Activated CD8-positive, alpha-beta T cell treated with anti-CD3 and anti-CD28 coated beads, Interleukin-2, amount 10 ng/mL, durations not matched to agents 7 days and 5 days (primary cell): ENCODE measurements at regions not wholly inside any gene's neighbourhood (a gene's known extent, or its start where the extent isn't known, plus 50 kb on each side); places are given as distances from the start of the nearest gene placed in this dataset.
A peak's percentile ranks its signal among the peaks of the same experiment; 100 is the strongest.

Source experiments
- ATAC-seq: fragments of 150-1000 bp; cut with Tn5 transposase; one replicate; pipeline ENCODE4 v1.10.0; 2021; ENCODE audit warnings: moderate library complexity
- CTCF ChIA-PET: fragments of 350-600 bp; sonication (Branson Sonifier 250); formaldehyde crosslinking; loops from one replicate; lab custom pipeline; 2021; ENCODE audit warnings: antibody characterized with exemption; lab: Charles Lee
- POLR2A ChIA-PET: fragments of 350-600 bp; sonication (Branson Sonifier 250); formaldehyde crosslinking; loops from one replicate; lab custom pipeline; 2021; ENCODE audit warnings: antibody characterized with exemption; lab: Charles Lee
- DNase-seq: peaks from one replicate; pipeline ENCODE4 v3.0.0-alpha.2; 2020
- H3K27ac Mint-ChIP-seq: one replicate; pipeline ENCODE4 v1.8.0; 2021; ENCODE audit warnings: mild to moderate bottlenecking, mixed read lengths
- H3K27me3 Mint-ChIP-seq: one replicate; pipeline ENCODE4 v1.8.0; 2021; ENCODE audit warnings: low read depth, mixed read lengths
- H3K36me3 Mint-ChIP-seq: one replicate; pipeline ENCODE4 v1.8.0; 2021; ENCODE audit warnings: low read depth, mixed read lengths
- H3K4me1 Mint-ChIP-seq: one replicate; pipeline ENCODE4 v1.8.0; 2021; ENCODE audit warnings: low read depth, mixed read lengths
- H3K4me3 Mint-ChIP-seq: one replicate; pipeline ENCODE4 v1.8.0; 2021; ENCODE audit warnings: mild to moderate bottlenecking, mixed read lengths
- H3K9me3 Mint-ChIP-seq: one replicate; pipeline ENCODE4 v1.8.0; 2022; ENCODE audit warnings: mixed read lengths; ENCODE audit not compliant: insufficient read depth

DNA sequence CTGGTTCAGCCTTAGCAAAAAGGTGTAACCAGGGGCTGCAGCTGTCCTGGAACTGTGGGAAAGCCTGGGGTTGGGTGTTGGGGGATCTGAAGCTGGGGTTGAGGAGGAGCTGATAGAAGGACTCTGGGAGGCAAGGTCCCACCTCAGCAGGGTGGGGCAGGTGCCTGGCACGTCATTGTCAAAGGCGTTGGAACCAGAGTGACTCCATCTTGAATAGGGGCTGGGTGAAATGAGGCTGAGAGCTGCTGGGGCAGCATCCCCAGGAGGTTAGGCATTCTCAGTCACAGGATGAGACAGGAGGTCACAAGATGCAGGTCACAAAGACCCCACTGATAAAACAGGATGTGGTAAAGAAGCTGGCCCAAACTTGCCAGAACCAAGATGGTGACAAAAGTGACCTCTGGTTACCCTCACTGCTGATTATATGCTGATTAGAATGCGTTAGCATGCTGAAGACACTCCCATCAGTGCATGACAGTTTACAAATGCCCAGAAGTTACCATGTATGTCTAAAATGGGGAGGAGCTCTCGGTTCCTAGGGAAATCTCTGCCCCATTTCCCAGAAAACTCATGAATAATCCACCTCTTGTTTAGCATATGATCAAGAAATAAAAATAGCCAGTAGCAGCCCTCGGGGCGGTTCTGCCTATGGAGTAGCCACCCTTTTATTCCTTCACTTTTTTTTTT, 85.4 kb downstream of the IER5 start:
- DNase-seq (no peak), ATAC-seq (no peak)
- peaks cover 2% of the 10 kb centered on the region for H3K36me3 Mint-ChIP-seq
- CTCF ChIA-PET: no interaction called here
- H3K27me3 Mint-ChIP-seq: peaks cover 5% of the 10 kb centered on the region
- peaks cover 6% of the 10 kb centered on the region for H3K4me1 Mint-ChIP-seq
- POLR2A ChIA-PET: no interaction called here
- H3K4me3 Mint-ChIP-seq: no peak overlapping the region
- no peak overlapping the region for H3K27ac Mint-ChIP-seq
- H3K9me3 Mint-ChIP-seq: peaks cover 6% of the 10 kb centered on the region

DNA sequence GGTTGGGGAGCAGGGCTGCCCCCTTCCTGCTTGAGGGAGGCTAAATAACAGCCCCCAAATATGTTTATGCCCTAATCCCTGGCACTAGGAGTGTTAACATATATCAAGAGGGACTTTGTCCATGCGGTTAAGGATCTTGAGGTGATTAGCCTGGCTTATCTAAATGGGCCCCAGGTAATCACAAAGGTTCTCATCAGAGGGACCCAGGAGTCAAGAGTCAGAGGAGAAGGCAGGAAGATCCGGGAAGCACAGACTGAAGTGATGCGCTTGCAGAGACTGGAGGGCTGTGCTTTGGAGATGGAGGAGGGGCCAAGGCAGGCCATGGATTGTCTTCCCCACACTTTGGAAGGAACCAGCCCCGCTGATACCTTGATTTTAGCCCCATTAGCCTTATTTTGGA, 86.4 kb downstream of the IER5 start:
- H3K36me3 Mint-ChIP-seq: peaks cover 2% of the 10 kb centered on the region
- no peak for ATAC-seq
- H3K4me3 Mint-ChIP-seq: no peak overlapping the region
- POLR2A ChIA-PET: no interaction called here
- CTCF ChIA-PET: no interaction called here
- H3K27me3 Mint-ChIP-seq: peaks cover 6% of the 10 kb centered on the region
- peaks cover 6% of the 10 kb centered on the region for H3K9me3 Mint-ChIP-seq
- DNase-seq: no peak
- no peak overlapping the region for H3K27ac Mint-ChIP-seq
- H3K4me1 Mint-ChIP-seq: peaks cover 11% of the 10 kb centered on the region

DNA sequence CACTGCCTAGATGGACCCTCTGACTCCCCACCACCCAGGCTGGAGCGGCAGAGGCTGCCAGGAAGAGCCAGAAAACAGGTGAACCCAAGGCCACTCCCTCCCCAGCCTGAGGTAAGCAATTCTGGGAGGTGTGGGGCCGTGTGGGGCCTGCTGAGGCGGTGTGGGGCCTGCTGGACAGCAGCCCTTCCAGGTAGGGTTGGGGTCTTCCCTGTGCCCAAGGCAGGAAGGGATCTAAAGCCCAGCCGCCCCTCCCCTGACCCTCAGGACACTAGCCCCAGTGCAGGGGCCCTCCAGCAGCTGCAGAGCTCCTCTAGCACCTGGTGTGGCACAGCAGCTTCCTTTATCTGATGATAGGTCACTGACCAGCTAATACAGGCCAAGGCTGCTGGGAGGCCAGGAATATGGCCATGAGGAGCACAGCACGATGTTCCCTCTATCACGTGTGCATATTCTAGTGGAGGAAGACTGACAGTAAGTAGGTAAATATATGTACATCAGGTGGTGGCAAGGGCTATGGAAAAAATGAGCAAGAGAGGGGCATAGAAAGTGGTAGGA, 86.9 kb downstream of the IER5 start:
- DNase-seq (no peak), ATAC-seq (no peak)
- ChIA-PET POLR2A (no interaction called here), CTCF (no interaction called here)
- Mint-ChIP-seq H3K27me3 (peaks cover 11% of the 10 kb centered on the region), H3K36me3 (peaks cover 2% of the 10 kb centered on the region), H3K4me1 (peaks cover 17% of the 10 kb centered on the region), H3K9me3 (peaks cover 6% of the 10 kb centered on the region), H3K27ac (no peak overlapping the region), H3K4me3 (no peak overlapping the region)

DNA sequence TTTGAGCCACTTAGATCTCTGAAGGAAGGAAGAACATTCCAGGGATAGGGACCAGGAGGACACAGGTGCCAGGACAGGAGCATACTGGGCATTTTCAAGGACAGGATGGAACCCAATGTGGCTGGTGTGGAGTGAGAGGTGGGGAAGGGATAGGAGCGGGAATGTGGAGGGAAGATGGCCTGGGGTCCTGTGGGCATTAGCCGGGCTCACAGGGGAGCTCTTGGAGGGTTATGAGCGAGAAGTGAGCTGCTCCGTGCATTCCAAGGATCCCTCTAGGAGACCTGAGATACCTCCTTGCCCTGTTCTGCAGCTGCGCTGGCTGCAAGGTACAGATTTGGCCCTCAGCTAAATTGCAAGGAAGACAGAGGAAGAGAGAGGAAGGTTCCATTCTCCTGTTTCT, 87.5 kb downstream of the IER5 start:
- ChIA-PET CTCF (no interaction called here), POLR2A (no interaction called here)
- Mint-ChIP-seq H3K36me3 (peaks cover 2% of the 10 kb centered on the region), H3K4me1 (peaks cover 17% of the 10 kb centered on the region), H3K27ac (no peak overlapping the region), H3K9me3 (peaks cover 6% of the 10 kb centered on the region), H3K27me3 (peaks cover 11% of the 10 kb centered on the region), H3K4me3 (no peak overlapping the region)
- DNase-seq (no peak), ATAC-seq (no peak)

DNA sequence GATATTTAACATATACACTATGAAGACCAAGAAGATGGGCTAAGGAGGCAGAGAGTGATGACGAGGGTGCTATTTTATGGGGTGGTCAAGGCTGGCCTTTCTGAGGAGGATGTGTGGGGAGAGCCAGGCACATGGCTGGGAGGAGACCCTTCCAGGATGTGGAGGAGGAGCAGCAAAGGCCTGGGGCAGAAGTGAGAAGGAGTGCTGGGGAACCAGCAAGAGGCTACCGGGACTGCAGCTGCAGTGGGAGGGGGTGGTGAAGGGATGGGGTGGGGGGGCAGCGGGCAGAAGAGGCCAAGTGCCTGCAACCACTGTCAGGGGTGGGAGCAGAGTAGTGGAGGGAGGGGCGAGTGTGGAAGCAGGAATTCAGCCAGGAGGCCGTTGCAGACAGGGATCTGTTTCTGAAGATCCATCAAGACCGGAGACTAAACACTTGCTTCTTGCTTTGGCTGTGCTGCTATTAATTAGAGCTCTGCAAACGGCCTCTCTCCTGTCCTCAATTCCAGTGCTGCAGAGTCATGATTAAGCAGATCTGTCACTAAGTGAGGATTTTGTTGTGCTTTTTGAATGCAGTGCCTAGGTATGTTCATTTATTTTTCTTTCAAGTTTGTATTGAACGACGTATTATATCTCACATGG, 89.9 kb downstream of the IER5 start:
- no peak overlapping the region for H3K27ac Mint-ChIP-seq
- H3K4me3 Mint-ChIP-seq: no peak overlapping the region
- peaks cover 9% of the 10 kb centered on the region for H3K27me3 Mint-ChIP-seq
- no peak for DNase-seq
- CTCF ChIA-PET: no interaction called here
- H3K36me3 Mint-ChIP-seq: no peaks in the 10 kb centered on the region
- peaks cover under 1% of the 10 kb centered on the region for H3K9me3 Mint-ChIP-seq
- POLR2A ChIA-PET: no interaction called here
- peaks cover 16% of the 10 kb centered on the region for H3K4me1 Mint-ChIP-seq
- no peak for ATAC-seq

DNA sequence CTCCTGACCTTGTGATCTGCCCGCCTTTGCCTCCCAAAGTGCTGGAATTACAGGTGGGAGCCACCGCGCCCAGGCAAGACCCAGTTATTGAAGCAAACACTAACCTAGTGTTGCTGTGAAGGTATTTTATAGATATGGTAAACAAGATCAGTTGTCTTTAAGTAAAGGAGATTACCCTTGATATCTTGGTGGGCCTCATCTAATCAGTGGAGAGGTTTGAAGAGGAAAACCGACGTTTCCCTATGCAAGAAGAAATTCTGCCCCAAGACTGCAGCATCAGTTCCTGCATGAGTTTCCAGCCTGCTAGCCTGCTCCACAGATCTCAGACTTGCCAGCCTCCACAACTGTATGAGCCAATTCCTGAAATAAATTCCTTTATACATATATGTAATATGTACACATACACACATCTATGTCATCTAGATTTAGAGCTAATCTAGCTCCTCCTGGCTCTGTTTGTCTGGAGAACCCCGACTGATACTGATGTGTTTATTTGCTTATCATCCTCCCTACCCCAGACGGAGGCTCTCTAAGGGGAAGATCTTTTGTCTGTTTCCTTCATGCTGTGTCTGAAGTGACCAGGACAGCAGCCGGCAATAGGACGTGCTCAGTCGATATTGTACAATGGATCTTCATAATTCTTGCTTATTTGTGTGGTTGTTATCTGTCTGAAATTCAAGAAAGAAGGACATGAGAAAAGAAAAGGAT, 90.9 kb downstream of the IER5 start:
- DNase-seq (no peak), ATAC-seq (no peak)
- Mint-ChIP-seq H3K4me3 (no peak overlapping the region), H3K27me3 (peaks cover 15% of the 10 kb centered on the region), H3K9me3 (no peaks in the 10 kb centered on the region), H3K27ac (no peak overlapping the region), H3K4me1 (peaks cover 11% of the 10 kb centered on the region), H3K36me3 (no peaks in the 10 kb centered on the region)
- ChIA-PET POLR2A (no interaction called here), CTCF (interaction anchor here (1.0 to 3.0 kb wide), 3 partner anchors 10 to 251 kb away, joined by 7 to 9 read pairs (median 8); no protein-coding TSS in a partner anchor)

DNA sequence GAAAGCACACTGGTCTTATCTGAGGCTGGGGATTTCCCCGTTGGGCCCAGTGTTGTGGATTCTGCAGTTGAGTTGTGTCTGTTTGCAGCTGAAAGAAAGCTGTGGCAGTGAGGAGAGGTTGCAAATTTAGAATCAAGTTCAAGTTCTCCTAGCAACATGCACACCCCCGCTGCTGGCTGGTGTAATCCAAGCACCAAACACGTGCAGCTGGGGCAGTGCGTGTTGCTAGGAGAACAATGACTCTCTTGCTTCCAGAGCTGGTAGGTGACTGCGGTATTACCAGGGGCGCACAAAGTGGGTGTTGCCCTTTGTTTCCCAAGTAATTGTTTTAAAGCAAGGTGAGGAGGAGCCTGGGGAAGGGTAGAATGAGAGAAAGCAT, 91.5 kb downstream of the IER5 start:
- peak; percentile 72 for ATAC-seq
- Mint-ChIP-seq H3K4me3 (no peak overlapping the region), H3K4me1 (peaks cover 11% of the 10 kb centered on the region), H3K36me3 (no peaks in the 10 kb centered on the region), H3K27ac (peak overlapping the region; percentile 25), H3K27me3 (peaks cover 17% of the 10 kb centered on the region), H3K9me3 (no peaks in the 10 kb centered on the region)
- CTCF ChIA-PET: interaction anchor here (1.0 to 3.0 kb wide), 3 partner anchors 10 to 251 kb away, joined by 7 to 9 read pairs (median 8); no protein-coding TSS in a partner anchor
- POLR2A ChIA-PET: no interaction called here
- DNase-seq: peak; percentile 38

DNA sequence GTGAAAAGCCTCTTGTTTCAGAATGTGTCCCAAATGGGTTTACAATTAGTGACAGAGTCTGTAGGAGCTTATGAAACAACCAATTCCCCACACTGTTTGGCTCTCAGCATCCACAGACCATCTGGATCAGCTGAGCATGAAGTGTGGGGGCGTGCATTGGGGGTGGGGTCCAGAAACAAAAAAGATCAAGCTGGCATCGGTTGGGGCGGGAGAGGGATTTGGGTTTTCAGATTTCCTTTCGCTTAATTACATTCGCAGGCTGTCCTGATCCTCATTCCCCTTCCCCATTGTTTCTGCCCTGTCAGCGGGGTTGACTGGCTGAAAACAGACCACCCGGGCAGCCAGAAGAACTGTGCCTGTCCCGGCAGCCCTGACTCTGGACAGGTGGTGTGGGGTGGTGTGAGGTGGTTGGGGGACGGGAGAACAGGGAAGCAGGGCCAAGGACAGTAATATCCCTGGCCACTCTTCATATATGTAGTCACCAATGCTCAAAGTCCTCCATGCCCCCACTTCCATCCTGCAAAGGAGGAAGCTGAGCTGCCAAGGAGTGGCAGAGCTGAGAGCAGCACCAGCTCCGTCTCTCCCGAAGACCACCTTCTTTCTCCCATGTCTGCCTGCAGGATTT, 92.0 kb downstream of the IER5 start:
- ChIA-PET CTCF (interaction anchor here (0.6 to 3.0 kb wide), 4 partner anchors 9 to 250 kb away, joined by 3 to 9 read pairs (median 8); no protein-coding TSS in a partner anchor), POLR2A (no interaction called here)
- DNase-seq: no peak
- Mint-ChIP-seq H3K36me3 (no peaks in the 10 kb centered on the region), H3K9me3 (no peaks in the 10 kb centered on the region), H3K4me3 (no peak overlapping the region), H3K27me3 (peaks cover 21% of the 10 kb centered on the region), H3K27ac (peak overlapping the region; percentile 25), H3K4me1 (peaks cover 11% of the 10 kb centered on the region)
- ATAC-seq: no peak

DNA sequence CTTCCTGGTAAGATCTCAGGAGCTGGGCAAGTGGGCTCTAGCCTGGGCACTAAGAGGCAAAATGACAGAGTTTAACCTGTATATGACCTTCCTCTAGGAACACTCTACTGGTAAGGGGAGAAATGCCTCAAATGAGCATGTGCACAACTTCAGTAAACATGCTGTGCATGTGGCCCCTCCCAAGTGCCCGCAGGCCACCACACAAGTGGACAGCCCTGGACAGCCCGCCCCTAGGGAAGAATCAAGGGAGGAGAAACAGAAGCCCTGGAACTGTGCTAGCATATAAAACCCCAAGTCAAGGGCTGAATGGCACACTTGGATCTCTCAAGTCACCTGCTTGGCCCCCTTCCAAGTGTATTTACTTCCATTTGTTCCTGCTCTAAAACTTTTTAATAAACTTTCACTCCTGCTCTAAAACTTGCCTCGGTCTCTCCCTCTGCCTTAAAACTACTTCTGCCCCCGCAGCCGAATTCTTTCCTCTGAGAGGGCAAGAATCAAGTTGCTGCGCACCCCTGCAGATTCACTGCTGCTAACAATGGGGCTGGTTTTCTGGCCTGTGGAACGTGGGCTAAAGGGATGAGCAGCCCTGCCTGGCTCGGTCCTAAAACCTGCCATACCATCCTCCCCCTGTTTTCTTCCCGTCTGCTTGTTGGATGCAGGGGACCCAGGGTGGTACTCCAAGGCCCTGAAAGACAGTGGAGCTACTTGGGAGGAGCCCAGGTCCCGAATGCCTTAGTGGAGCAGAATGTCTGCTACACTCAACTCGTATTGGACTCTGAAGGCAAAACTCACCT, 93.5 kb downstream of the IER5 start:
- Mint-ChIP-seq H3K4me3 (no peak overlapping the region), H3K27ac (no peak overlapping the region), H3K4me1 (peaks cover 11% of the 10 kb centered on the region), H3K27me3 (peaks cover 23% of the 10 kb centered on the region), H3K9me3 (no peaks in the 10 kb centered on the region), H3K36me3 (no peaks in the 10 kb centered on the region)
- no peak for ATAC-seq
- no peak for DNase-seq
- CTCF ChIA-PET: interaction anchor here (3.0 kb wide), 1 partner anchor 243 kb away, joined by 9 read pairs; no protein-coding TSS in a partner anchor
- POLR2A ChIA-PET: no interaction called here

DNA sequence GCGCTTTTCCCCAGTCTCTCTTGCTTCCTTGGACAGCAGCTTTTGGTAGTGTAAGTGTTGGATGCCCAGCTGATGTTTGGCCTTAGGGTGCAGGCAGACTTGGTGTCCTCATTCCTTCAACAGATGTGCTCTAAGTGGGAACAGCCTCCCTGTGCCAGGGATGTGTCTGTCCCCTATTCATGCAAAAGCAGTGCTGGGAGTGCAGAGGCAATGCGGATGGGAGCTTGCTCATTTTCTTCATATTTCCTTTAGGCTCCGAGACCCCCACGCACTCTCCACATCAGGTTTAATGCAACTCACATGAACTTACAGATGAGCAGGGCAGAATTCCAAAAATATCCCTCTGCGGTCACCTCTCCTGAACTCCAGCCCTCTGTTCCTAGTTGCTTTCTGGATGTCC, 96.1 kb downstream of the IER5 start:
- Mint-ChIP-seq H3K4me3 (no peak overlapping the region), H3K9me3 (no peaks in the 10 kb centered on the region), H3K36me3 (no peaks in the 10 kb centered on the region), H3K27ac (no peak overlapping the region), H3K27me3 (peaks cover 20% of the 10 kb centered on the region), H3K4me1 (peaks cover 8% of the 10 kb centered on the region)
- no peak for ATAC-seq
- POLR2A ChIA-PET: no interaction called here
- DNase-seq: no peak
- CTCF ChIA-PET: interaction anchor here (2.3 kb wide), 1 partner anchor 241 kb away, joined by 11 read pairs; no protein-coding TSS in a partner anchor

DNA sequence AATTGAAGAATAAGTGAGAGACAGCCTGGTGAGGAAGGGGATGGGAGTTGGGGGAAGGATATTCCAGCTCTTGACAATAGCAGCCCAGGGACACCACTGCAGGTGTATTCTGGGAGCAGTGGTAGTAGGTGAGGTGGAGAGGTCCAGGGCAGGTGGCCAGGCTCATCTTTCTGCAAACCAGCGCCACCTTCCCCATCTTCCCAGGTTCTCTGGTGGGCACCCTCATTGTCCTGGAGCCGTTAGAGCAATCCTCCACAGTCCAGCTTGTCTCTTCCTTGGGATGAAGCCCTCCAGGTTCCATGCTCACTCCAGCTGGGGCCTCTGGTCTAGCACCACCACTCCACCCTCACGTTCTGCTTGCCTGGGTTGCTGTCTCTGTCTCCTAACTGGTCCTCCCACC, 97.0 kb downstream of the IER5 start:
- Mint-ChIP-seq H3K27ac (no peak overlapping the region), H3K4me3 (no peak overlapping the region), H3K27me3 (peaks cover 14% of the 10 kb centered on the region), H3K36me3 (no peaks in the 10 kb centered on the region), H3K4me1 (peaks cover 2% of the 10 kb centered on the region), H3K9me3 (no peaks in the 10 kb centered on the region)
- ATAC-seq: no peak
- CTCF ChIA-PET: interaction anchor here (2.3 kb wide), 1 partner anchor 240 kb away, joined by 11 read pairs; no protein-coding TSS in a partner anchor
- DNase-seq: no peak
- POLR2A ChIA-PET: no interaction called here
